A673 (cell line): ENCODE measurements at regions not wholly inside any gene's neighbourhood (a gene's known extent, or its start where the extent isn't known, plus 50 kb on each side); places are given as distances from the start of the nearest gene placed in this dataset.
A peak's percentile ranks its signal among the peaks of the same experiment; 100 is the strongest.

Experiments used
- BruUV-seq: library from RNA; stranded (reverse); fragments of 400-500 nt; replicated peaks from 2 replicates; lab custom pipeline; 2021; lab: Mats Ljungman, UMichigan
- CTCF ChIA-PET: fragments of 300-600 bp; sonication (Branson Sonifier 250); formaldehyde crosslinking; loops from one replicate; lab custom pipeline; 2022; ENCODE audit warnings: antibody characterized with exemption; lab: Charles Lee
- POLR2A ChIA-PET: fragments of 300-600 bp; sonication (Branson Sonifier 250); formaldehyde crosslinking; loops from one replicate; lab custom pipeline; 2022; ENCODE audit warnings: antibody characterized with exemption; ENCODE audit not compliant: low non-redundant PET; lab: Charles Lee
- DNase-seq: peaks from one replicate; pipeline ENCODE4 v3.0.0-alpha.2; 2015; ENCODE audit warnings: low spot score
- H3K27ac ChIP-seq: fragments of 200-600 bp; sonication (generic); 2 replicates; pipeline ENCODE4 v1.5.1; 2016; ENCODE audit warnings: mixed run types, low read depth, mild to moderate bottlenecking, mixed read lengths, antibody characterized with exemption, low read length; ENCODE audit not compliant: poor library complexity, severe bottlenecking
- H3K27me3 ChIP-seq: fragments of 200-600 bp; sonication (generic); replicated peaks from 2 replicates; pipeline ENCODE4 v1.6.1; 2017; ENCODE audit warnings: mixed run types, low read depth, mild to moderate bottlenecking, mixed read lengths, antibody characterized with exemption, low read length; ENCODE audit not compliant: insufficient read depth, poor library complexity
- H3K36me3 ChIP-seq: fragments of 200-600 bp; sonication (generic); 2 replicates; pipeline ENCODE4 v1.6.1; 2016; ENCODE audit warnings: mixed run types, mild to moderate bottlenecking, mixed read lengths, antibody characterized with exemption, low read length; ENCODE audit not compliant: insufficient read depth, poor library complexity, severe bottlenecking
- H3K4me1 ChIP-seq: fragments of 200-600 bp; sonication (generic); 2 replicates; pipeline ENCODE4 v1.6.1; 2017; ENCODE audit warnings: mixed run types, mild to moderate bottlenecking, mixed read lengths, antibody characterized with exemption, low read length; ENCODE audit not compliant: insufficient read depth, poor library complexity, severe bottlenecking
- H3K4me3 ChIP-seq: fragments of 200-600 bp; sonication (generic); 2 replicates; pipeline ENCODE4 v1.5.1; 2016; ENCODE audit warnings: low read depth, mixed run types, mild to moderate bottlenecking, mixed read lengths, low read length; ENCODE audit not compliant: poor library complexity, severe bottlenecking
- H3K9me3 ChIP-seq: fragments of 200-600 bp; sonication (generic); 2 replicates; pipeline ENCODE4 v1.6.1; 2016; ENCODE audit warnings: mixed run types, low read depth, mild to moderate bottlenecking, mixed read lengths, antibody characterized with exemption, low read length; ENCODE audit not compliant: poor library complexity, severe bottlenecking
- EZH2 ChIP-seq: fragments of 200-600 bp; sonication (generic); IDR thresholded peaks from 2 replicates; pipeline ENCODE4 v1.6.1; 2017; ENCODE audit warnings: borderline replicate concordance, low read depth, mild to moderate bottlenecking, mixed read lengths, antibody characterized with exemption, low read length; ENCODE audit not compliant: poor library complexity, severe bottlenecking
- intact Hi-C: fragments of 100-400 bp; cut with micrococcal nuclease; formaldehyde crosslinking; loops from one replicate; pipeline ENCODE4 v1.10.0; 2022; ENCODE audit not compliant: unreplicated experiment
- TF ChIP-seq, protein P1 (sequence below): fragments of 300-800, 200-600 bp; sonication (generic); conservative IDR thresholded peaks from 2 replicates; pipeline ENCODE4 v1.5.1; 2017; ENCODE audit warnings: low read depth, mild to moderate bottlenecking, antibody characterized with exemption, low read length, moderate library complexity, mixed read lengths

DNA sequence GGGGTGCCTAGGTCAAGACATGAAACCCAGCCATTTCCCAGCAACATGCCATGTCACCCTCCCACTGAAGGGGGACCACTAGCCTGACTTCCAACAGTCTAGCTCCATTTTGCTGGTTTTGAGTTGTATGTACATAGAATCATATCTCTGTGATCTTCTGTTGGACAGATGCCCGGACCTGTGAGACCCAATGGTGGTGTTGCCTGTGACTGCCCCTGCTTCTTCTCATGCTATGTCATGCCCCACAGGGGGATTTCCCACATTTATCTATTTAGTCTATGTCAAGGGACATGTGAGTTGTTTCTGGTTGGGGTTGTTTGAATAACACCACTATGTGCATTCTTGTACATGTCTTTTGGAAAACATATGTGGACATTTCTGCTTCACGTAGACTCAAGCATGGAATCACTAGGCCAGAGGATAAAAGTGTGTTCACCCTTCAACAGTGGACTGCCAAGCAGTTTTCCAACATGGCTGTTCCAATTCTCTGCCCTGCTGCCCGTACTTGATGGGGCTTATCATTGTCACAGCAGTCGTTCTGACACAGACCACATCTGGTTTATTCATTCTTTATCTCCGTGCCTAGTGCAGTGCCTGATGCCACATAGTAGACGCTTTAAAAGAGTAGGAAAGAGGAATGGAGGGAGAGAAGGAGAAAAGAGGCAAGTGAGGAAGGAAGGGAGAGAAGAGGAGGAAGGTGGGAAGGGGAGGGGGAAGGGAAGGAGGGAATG is 114.4 kb downstream of the TPRA1 start:
- intact Hi-C loops: no loop called here
- ChIA-PET POLR2A (no interaction called here), CTCF (no interaction called here)
- DNase-seq: no peak
- Histone ChIP-seq H3K9me3 (no peaks in the 10 kb centered on the region), H3K36me3 (no peaks in the 10 kb centered on the region), H3K27me3 (peaks cover 6% of the 10 kb centered on the region), H3K27ac (no peak overlapping the region), H3K4me1 (no peaks in the 10 kb centered on the region), H3K4me3 (no peak overlapping the region)
- no peak for TF ChIP-seq EZH2
- TF ChIP-seq, protein P1, sequence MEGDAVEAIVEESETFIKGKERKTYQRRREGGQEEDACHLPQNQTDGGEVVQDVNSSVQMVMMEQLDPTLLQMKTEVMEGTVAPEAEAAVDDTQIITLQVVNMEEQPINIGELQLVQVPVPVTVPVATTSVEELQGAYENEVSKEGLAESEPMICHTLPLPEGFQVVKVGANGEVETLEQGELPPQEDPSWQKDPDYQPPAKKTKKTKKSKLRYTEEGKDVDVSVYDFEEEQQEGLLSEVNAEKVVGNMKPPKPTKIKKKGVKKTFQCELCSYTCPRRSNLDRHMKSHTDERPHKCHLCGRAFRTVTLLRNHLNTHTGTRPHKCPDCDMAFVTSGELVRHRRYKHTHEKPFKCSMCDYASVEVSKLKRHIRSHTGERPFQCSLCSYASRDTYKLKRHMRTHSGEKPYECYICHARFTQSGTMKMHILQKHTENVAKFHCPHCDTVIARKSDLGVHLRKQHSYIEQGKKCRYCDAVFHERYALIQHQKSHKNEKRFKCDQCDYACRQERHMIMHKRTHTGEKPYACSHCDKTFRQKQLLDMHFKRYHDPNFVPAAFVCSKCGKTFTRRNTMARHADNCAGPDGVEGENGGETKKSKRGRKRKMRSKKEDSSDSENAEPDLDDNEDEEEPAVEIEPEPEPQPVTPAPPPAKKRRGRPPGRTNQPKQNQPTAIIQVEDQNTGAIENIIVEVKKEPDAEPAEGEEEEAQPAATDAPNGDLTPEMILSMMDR: no peak
- BruUV-seq: no TSS peak

DNA sequence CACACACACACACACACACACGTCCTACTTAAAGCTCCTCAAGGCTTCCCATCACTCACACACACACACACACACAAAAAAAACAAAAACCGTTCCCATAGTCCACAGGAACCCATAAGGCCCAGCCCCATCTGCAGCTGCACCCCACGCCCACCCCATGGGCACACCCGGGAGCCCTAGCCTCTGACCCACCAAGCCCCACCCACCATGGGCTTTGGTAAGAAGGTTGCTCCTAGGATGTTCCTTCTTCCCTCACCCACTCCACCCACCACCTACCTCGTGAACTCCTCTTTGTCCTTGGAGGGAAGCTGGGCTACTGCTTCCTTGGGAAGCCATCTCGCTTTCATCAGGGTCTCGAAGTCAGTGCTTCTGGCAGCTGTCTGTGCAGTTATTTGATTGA is 115.1 kb downstream of the TPRA1 start:
- ChIA-PET CTCF (no interaction called here), POLR2A (no interaction called here)
- H3K4me1 ChIP-seq: no peaks in the 10 kb centered on the region
- intact Hi-C loops: no loop called here
- peaks cover 6% of the 10 kb centered on the region for H3K27me3 ChIP-seq
- TF ChIP-seq, protein P1: no peak
- TF ChIP-seq EZH2: no peak
- BruUV-seq: no TSS peak
- no peak overlapping the region for H3K4me3 ChIP-seq
- no peak overlapping the region for H3K27ac ChIP-seq
- DNase-seq: no peak
- H3K9me3 ChIP-seq: no peaks in the 10 kb centered on the region
- H3K36me3 ChIP-seq: no peaks in the 10 kb centered on the region

DNA sequence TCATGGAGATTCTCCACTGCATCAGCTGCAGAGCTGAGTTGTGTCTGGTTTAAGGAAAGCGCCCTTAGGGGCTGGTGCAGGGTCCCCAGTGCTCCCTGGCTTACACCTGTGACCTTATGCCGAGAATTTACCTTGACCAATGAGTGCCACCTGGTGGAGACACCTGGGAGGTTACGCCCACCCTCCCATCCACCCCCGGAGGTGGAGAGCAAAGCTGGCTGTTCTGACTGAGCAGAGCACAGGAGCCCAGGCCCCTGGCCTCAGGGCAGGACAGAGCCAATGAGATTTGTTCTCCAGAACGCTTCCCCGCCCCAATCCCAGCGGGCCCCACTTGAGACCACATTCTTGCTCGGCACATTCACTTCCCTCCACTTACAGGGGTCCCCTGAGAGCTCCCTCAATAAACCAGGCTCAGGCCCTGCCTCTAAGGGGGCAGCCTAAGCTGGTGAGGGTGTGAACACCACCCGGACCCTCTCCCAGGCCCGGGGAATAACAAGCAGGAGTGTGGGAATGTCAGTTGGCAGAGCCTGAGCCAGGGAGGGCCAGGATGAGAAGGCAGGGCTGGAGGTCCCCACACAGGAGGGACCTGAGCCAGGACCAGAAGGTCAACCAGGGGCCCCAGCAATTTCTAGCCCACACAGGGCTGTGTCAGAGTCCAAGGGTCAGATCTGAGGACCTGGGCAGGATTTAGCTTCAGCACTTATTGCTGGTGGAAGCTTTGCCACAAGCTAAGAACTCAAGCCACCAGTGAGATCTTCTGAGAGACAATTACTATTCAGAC is 117.1 kb downstream of the TPRA1 start:
- no peaks in the 10 kb centered on the region for H3K36me3 ChIP-seq
- intact Hi-C loops: no loop called here
- no peaks in the 10 kb centered on the region for H3K4me1 ChIP-seq
- H3K27me3 ChIP-seq: peaks cover 6% of the 10 kb centered on the region
- DNase-seq: no peak
- no TSS peak for BruUV-seq
- no peaks in the 10 kb centered on the region for H3K9me3 ChIP-seq
- H3K4me3 ChIP-seq: no peak overlapping the region
- TF ChIP-seq EZH2: no peak
- TF ChIP-seq, protein P1: peak; percentile 32; the same call in 1 of the 2 replicates
- POLR2A ChIA-PET: no interaction called here
- H3K27ac ChIP-seq: no peak overlapping the region
- CTCF ChIA-PET: interaction anchor here (0.6 kb wide), 1 partner anchor 480 kb away, joined by 3 read pairs; no protein-coding TSS in a partner anchor
